ENCODE measurements at regions not wholly inside any gene's neighbourhood (a gene's known extent, or its start where the extent isn't known, plus 50 kb on each side); places are given as distances from the start of the nearest gene placed in this dataset.
"Not testable (repeated sequence)": the region's sequence is repeated elsewhere in the genome, so short reads cannot be mapped to it uniquely, and the experiment has no call there.

DNA sequence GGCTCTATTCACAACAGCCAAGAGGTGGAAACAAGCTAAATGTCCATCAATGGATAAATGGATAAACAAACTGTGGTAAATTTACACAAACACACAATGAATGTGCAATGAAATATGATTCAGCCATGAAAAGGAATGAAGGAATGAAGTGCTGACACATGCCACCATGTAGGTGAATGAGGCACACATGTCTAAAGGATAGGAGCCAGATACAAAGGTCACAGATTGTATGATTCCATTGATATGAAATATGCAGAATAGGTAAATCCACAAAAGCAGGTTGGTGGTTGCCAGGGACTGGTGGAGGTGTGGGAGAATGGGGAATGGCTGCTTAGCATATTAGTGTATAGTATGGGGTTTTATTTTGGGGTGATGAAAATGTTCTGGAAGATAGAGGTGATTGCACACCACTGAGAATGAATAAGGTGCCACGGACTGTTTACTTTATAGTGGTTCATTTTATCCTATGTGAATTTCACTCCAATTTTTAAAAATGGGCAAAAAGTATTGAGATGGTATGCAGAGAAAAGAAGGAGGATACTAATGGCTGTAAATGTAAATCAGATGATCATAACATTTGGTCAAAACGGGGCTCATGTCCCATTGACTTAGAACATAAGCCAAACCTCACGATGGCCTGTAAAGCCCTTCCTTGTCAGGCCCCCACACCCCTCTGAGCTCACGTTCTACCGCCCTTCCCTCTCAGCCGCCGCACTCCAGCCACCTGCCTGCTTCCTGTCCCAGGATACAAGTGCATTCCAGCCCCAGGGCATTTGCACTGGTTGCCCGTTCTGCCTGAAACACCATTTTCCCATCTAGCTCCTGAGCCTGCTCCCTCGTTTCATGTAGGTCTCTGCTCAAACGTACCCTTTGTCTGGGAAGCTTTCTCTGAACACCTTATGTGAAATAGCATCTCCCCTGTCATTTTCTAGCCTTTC, 165.5 kb downstream of the DDX1 start:
- no peak overlapping the region for H3K4me3 Mint-ChIP-seq
- H3K4me1 Mint-ChIP-seq = no peaks in the 10 kb centered on the region
- H3K27ac Mint-ChIP-seq (ENCODE audit: low read depth) = no peak overlapping the region
- no peaks in the 10 kb centered on the region for H3K9me3 Mint-ChIP-seq
- DNase-seq (ENCODE audit: low spot score in 2 of 2) (no peak), ATAC-seq (replicated peaks; ENCODE audit: extremely low read depth, poor library complexity, severe bottlenecking) (no peak)
- H3K27me3 Mint-ChIP-seq = no peaks in the 10 kb centered on the region
- H3K36me3 Mint-ChIP-seq (ENCODE audit: insufficient read depth) = no peaks in the 10 kb centered on the region

DNA sequence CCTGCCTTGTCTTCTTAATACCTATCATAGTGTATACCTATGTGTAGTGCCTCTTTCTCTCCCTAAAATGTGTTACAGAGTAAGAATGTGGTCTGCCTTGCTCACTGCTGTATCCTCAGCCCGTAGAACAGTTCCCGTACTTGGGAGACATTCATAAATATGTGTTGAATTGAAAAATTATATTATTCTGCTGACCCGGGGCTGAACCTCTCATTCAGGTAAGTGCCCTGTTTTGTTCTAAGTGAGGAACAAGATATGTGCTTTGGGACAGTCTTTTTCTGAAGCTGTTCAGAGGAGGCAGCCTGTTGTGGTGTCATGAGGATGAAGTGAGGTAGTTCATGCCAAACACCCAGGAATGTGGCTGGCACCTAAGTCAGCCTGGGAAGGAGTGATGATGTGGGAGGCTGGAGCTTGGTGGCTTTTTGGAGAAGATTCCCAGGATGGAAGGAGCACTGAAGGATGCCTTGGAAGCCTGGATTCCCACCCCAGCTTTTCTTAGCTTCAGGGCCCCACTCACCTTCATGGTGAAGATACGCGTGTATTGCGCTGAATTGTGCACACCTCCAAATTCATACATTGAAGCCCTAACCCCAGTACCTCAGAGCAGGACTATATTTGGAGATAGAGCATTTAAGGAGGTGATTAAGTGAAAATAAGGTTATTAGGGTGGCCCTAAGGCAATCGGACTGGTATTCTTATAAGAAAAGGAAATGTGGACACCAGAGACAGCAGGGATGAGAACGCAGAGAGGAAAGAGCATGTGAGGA, 166.3 kb downstream of the DDX1 start:
- Mint-ChIP-seq H3K27ac (ENCODE audit: low read depth) (no peak overlapping the region), H3K4me3 (no peak overlapping the region), H3K36me3 (ENCODE audit: insufficient read depth) (no peaks in the 10 kb centered on the region), H3K4me1 (no peaks in the 10 kb centered on the region), H3K27me3 (no peaks in the 10 kb centered on the region), H3K9me3 (no peaks in the 10 kb centered on the region)
- no peak for ATAC-seq (replicated peaks; ENCODE audit: extremely low read depth, poor library complexity, severe bottlenecking)
- no peak for DNase-seq (ENCODE audit: low spot score in 2 of 2)

DNA sequence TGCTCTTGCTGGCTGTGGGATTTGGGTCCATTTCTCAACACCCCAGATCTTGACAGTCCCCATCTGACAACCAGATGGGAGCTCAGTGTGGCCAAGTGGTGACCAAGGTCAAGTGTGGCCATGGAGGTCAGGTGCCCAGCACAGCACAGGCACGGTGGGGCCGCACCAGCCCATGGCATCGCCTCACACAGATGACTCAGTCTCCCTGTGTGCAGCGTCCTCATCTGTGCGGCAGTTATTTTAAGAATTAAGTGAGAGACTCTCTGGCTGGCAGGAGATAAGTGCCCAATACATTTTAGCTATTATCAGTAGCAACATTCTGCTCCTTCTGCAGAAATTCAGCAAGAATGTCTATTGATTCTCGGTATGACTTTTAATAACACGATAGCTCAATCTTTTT, 167.2 kb downstream of the DDX1 start:
- H3K4me3 Mint-ChIP-seq = no peak overlapping the region
- ATAC-seq (replicated peaks; ENCODE audit: extremely low read depth, poor library complexity, severe bottlenecking) = no peak
- no peak overlapping the region for H3K27ac Mint-ChIP-seq (ENCODE audit: low read depth)
- no peaks in the 10 kb centered on the region for H3K27me3 Mint-ChIP-seq
- H3K4me1 Mint-ChIP-seq = no peaks in the 10 kb centered on the region
- H3K36me3 Mint-ChIP-seq (ENCODE audit: insufficient read depth) = no peaks in the 10 kb centered on the region
- H3K9me3 Mint-ChIP-seq = no peaks in the 10 kb centered on the region
- no peak for DNase-seq (ENCODE audit: low spot score in 2 of 2)

DNA sequence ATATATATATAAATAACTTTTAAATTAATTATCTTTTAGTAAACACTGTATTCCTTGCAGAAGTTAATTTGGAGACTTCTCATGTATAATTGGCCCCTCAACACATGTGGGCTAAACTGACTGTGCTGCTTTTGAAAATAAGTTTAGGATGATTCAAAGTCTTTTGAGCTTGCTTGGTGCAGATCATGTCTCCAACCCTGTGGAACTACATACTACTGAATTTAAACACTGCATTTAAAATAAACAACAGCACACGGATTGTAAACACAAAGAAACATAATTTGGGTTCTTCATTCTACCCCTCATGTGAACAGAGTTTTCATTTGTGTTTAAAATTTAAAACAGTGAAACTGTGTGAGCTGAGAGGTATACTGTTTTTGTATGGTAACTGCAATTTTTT, 167.7 kb downstream of the DDX1 start:
- H3K36me3 Mint-ChIP-seq (ENCODE audit: insufficient read depth) = no peaks in the 10 kb centered on the region

DNA sequence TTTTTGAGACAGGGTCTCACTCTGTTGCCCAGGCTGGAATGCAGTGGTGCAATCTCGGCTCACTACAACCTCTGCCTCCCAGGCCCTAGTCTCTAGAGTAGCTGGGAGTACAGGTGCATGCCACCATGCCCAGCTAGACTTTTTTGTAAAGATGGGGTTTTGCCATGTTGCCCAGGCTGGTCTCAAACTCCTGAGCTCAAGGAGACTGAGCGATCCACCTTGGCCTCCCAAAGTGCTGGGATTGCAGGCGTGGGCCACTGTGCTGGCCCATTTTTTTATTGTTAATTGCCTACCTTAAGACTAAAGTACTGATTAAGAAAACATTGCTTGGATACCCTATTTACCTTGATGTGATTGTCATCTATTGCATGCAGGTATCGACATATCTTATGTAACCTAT, 168.1 kb downstream of the DDX1 start:
- H3K27ac Mint-ChIP-seq (ENCODE audit: low read depth); DNase-seq (ENCODE audit: low spot score in 2 of 2); H3K36me3 Mint-ChIP-seq (ENCODE audit: insufficient read depth); ATAC-seq (replicated peaks; ENCODE audit: extremely low read depth, poor library complexity, severe bottlenecking); H3K4me3 Mint-ChIP-seq; H3K9me3 Mint-ChIP-seq; H3K27me3 Mint-ChIP-seq; H3K4me1 Mint-ChIP-seq: not testable (repeated sequence)

More for the DNA sequence above, 167.7 kb downstream of the DDX1 start:
- no peaks in the 10 kb centered on the region for H3K4me1 Mint-ChIP-seq
- no peaks in the 10 kb centered on the region for H3K27me3 Mint-ChIP-seq
- H3K9me3 Mint-ChIP-seq = no peaks in the 10 kb centered on the region
- no peak for ATAC-seq (replicated peaks; ENCODE audit: extremely low read depth, poor library complexity, severe bottlenecking)
- DNase-seq (ENCODE audit: low spot score in 2 of 2) = no peak
- no peak overlapping the region for H3K4me3 Mint-ChIP-seq
- H3K27ac Mint-ChIP-seq (ENCODE audit: low read depth) = no peak overlapping the region

DNA sequence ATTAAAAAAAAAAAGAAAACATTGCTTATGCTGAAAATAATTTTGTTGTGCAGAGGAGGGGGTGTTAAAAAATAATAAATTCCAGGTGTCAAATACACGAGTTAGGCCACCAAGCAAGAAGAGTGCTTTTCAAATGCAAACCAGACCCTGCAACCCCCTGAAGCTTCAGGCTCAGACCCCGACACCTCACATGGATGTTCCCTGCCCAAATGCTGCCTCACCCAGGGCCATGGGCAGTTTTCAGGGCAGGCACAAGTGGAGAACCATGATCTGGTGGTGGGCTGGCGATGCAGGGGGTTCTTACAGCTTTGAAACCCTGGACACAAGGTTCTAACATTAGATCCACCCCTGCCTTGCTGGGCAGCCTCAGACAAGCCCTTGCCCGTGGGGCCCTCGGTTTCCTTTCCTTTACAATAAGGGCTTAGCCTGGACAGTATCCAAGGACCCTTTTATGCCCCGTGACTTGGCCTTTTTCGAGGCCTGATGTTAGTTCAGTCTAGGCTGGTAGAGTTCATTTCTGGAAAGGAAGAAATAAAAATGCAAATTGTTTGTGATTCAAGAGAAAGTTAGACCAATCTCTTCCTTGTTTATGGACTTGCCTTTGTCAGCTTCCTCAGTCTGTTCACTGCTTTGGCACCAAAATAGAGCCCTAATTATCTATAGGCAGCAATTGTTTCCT, 168.7 kb downstream of the DDX1 start:
- H3K4me1 Mint-ChIP-seq = no peaks in the 10 kb centered on the region
- ATAC-seq (replicated peaks; ENCODE audit: extremely low read depth, poor library complexity, severe bottlenecking) = no peak
- no peak overlapping the region for H3K4me3 Mint-ChIP-seq
- no peaks in the 10 kb centered on the region for H3K36me3 Mint-ChIP-seq (ENCODE audit: insufficient read depth)
- no peak overlapping the region for H3K27ac Mint-ChIP-seq (ENCODE audit: low read depth)
- no peaks in the 10 kb centered on the region for H3K27me3 Mint-ChIP-seq
- no peak for DNase-seq (ENCODE audit: low spot score in 2 of 2)
- H3K9me3 Mint-ChIP-seq = no peaks in the 10 kb centered on the region

DNA sequence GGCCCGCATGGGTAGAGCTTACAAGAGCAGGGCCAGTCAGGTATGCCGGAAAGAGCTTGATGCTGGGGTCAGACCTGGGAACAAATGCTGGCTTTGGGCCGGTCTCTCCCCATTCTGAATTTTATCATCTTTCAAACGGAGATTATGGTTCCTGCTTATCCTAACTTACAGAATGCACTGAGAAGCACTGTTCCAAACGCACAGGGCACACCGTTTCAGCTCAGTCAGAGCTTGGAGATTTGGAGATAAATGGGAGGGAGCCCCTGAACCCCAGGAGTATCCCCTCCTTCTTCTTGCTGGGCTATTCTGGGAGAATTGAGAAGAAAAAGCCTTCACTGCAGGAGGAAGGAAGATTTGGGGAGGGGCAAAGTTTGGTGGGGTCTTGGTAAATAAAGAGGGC, 169.4 kb downstream of the DDX1 start:
- ATAC-seq (replicated peaks; ENCODE audit: extremely low read depth, poor library complexity, severe bottlenecking) (no peak), DNase-seq (ENCODE audit: low spot score in 2 of 2) (no peak)
- Mint-ChIP-seq H3K9me3 (no peaks in the 10 kb centered on the region), H3K27ac (ENCODE audit: low read depth) (no peak overlapping the region), H3K27me3 (no peaks in the 10 kb centered on the region), H3K4me1 (no peaks in the 10 kb centered on the region), H3K4me3 (no peak overlapping the region), H3K36me3 (ENCODE audit: insufficient read depth) (no peaks in the 10 kb centered on the region)

DNA sequence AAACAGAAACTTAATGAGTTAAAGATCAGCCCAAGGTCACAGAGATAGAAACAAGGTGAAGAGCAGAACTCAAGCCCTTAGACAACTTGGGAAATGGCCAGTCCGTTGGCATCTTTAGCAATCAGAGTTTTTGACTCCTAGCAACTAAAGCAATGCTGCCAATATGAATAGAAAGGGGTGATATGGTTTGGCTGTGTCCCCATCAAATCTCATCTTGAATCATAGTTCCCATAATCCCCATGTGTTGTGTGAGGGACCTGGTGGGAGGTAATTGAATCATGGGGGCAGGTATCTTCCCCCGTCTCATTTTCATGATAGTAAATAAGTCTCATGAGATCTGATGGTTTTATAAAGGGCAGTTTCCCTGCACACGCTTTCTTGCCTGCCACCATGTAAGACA, 170.2 kb downstream of the DDX1 start:
- Mint-ChIP-seq H3K4me3 (no peak overlapping the region), H3K27me3 (no peaks in the 10 kb centered on the region), H3K4me1 (no peaks in the 10 kb centered on the region), H3K36me3 (ENCODE audit: insufficient read depth) (no peaks in the 10 kb centered on the region), H3K9me3 (no peaks in the 10 kb centered on the region), H3K27ac (ENCODE audit: low read depth) (no peak overlapping the region)
- DNase-seq (ENCODE audit: low spot score in 2 of 2) (no peak), ATAC-seq (replicated peaks; ENCODE audit: extremely low read depth, poor library complexity, severe bottlenecking) (no peak)

DNA sequence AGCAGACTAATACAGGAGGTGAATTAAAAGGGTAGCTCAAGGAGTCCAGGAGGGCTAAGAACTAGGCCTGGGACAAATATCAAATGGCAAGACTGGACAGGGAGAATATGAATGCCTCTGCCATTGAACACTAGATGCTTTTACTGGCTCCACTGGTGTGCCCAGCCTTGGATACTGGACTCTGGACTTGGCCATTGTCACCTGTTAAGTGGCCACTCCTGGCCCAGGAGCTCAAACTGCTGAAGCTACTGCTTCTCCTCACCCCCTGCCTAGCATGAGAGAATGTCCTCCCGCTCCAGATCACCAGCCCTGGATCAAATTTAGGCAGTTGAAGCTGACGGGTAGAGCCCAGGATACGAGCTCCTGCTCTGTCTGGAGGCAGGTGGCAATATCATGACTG, 170.8 kb downstream of the DDX1 start:
- H3K27me3 Mint-ChIP-seq = no peaks in the 10 kb centered on the region

DNA sequence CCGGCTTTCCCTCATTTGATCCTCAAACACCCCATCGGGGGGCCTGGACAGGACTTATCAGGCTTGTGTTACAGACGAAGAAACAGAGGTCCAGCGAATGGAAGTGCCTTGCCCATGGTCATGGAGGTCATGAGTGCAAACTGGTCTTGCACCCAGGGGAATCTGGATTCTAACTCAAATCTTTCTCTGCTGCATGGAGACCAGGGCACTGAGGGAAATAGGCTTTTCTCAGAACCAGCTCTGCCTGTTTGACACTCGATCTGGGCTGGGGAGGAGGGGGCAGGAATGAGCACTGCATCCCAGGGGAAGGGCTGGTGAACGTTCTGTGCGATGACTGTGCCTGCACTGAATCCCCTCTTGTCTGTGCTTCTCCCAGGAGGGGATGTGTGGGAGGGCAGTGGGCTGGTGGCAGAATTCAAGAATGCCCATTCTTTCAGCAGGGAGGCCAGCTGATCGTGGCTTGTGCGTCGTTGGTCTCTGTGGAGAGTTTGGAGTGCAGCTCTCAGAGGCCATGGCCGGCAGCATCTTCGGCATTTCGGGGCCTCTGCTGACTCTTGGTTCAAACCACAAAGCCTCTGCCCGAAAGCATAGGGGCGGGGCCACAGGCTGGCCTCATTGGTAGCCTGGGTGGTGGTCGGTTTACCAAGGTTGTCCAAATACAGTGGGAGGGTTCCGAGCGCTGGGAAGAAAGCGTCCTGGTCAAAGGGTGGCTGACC, 171.6 kb downstream of the DDX1 start:
- H3K36me3 Mint-ChIP-seq (ENCODE audit: insufficient read depth) = no peaks in the 10 kb centered on the region
- no peaks in the 10 kb centered on the region for H3K27me3 Mint-ChIP-seq
- H3K27ac Mint-ChIP-seq (ENCODE audit: low read depth) = no peak overlapping the region
- DNase-seq (ENCODE audit: low spot score in 2 of 2) = no peak
- no peaks in the 10 kb centered on the region for H3K9me3 Mint-ChIP-seq
- ATAC-seq (replicated peaks; ENCODE audit: extremely low read depth, poor library complexity, severe bottlenecking) = no peak
- H3K4me1 Mint-ChIP-seq = no peaks in the 10 kb centered on the region
- H3K4me3 Mint-ChIP-seq = no peak overlapping the region

More for the DNA sequence above, 170.8 kb downstream of the DDX1 start:
- H3K36me3 Mint-ChIP-seq (ENCODE audit: insufficient read depth) = no peaks in the 10 kb centered on the region
- no peaks in the 10 kb centered on the region for H3K4me1 Mint-ChIP-seq
- H3K9me3 Mint-ChIP-seq = no peaks in the 10 kb centered on the region
- DNase-seq (ENCODE audit: low spot score in 2 of 2) (no peak), ATAC-seq (replicated peaks; ENCODE audit: extremely low read depth, poor library complexity, severe bottlenecking) (no peak)
- no peak overlapping the region for H3K4me3 Mint-ChIP-seq
- H3K27ac Mint-ChIP-seq (ENCODE audit: low read depth) = no peak overlapping the region

DNA sequence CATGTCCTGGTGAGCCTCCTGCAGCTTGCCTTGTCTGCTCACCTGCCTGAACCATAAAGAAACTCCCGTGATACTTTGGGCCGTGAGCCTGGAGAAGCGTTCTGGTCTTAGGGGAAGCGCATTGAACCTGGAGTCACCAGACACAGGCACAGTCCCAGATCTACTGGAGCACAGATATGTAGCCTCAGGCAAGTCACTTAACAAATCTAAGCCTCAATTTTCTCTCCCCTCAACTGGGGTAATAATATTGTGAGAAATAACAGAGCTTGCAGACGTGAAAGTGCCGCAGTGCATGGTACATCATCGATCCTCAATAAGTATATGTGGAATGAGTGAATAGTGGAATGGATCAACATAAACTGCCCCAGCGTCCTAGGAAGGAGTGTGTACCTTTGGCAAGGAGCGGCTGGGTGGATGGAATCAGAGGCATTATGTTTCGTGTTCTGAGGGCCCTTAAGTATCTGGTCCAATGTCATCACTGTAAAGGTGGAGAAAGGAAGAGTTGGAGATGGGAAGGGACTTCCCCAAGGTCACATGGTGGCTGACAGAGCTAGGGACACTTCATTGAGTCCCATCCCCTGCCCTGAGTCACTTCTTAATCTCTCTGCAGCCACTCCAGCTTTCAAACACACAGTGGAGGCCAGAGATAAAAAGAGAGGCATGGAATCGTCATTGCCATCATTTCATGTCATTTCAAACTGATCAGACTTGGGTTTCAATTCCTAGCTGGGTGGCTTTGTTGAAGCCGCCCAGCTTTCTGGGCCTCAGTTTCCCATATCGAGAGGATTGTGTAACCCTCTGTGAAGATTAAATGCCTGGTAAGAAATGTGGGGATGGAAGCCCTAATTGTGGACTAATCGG, 172.4 kb downstream of the DDX1 start:
- no peak for ATAC-seq (replicated peaks; ENCODE audit: extremely low read depth, poor library complexity, severe bottlenecking)
- no peaks in the 10 kb centered on the region for H3K36me3 Mint-ChIP-seq (ENCODE audit: insufficient read depth)
- H3K27ac Mint-ChIP-seq (ENCODE audit: low read depth) = no peak overlapping the region
- H3K4me3 Mint-ChIP-seq = no peak overlapping the region
- no peaks in the 10 kb centered on the region for H3K4me1 Mint-ChIP-seq
- H3K27me3 Mint-ChIP-seq = peaks cover 3% of the 10 kb centered on the region
- H3K9me3 Mint-ChIP-seq = no peaks in the 10 kb centered on the region
- no peak for DNase-seq (ENCODE audit: low spot score in 2 of 2)

DNA sequence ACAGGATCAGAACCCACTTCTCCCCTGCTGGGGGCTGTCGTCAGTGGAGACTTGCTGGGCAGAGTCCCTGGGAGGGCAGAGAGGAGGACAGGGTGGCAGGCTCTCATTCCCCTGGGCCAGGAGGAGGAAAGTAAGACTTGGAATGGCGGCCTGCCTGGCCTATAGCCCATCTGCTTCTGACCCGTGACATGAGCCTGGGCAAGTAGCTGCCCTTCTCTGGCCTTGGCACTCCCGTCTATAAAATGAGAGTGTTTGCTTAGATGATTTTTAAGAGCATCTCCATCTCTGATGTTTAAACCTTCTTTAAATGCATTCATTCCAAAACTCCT, 173.0 kb downstream of the DDX1 start:
- Mint-ChIP-seq H3K9me3 (no peaks in the 10 kb centered on the region), H3K27ac (ENCODE audit: low read depth) (no peak overlapping the region), H3K36me3 (ENCODE audit: insufficient read depth) (no peaks in the 10 kb centered on the region), H3K4me1 (no peaks in the 10 kb centered on the region), H3K4me3 (no peak overlapping the region), H3K27me3 (peaks cover 8% of the 10 kb centered on the region)
- ATAC-seq (replicated peaks; ENCODE audit: extremely low read depth, poor library complexity, severe bottlenecking) (no peak), DNase-seq (ENCODE audit: low spot score in 2 of 2) (no peak)
